GM12878 (cell line): ENCODE measurements at regions not wholly inside any gene's neighbourhood (a gene's known extent, or its start where the extent isn't known, plus 50 kb on each side); places are given as distances from the start of the nearest gene placed in this dataset.

ENCODE experiments used
- ATAC-seq: fragments of 200-7000 bp; cut with Tn5 transposase; 3 replicates; pipeline ENCODE4 v1.9.1; 2020; ENCODE audit warnings: mild to moderate bottlenecking, moderate library complexity
- BruUV-seq: library from RNA; stranded (reverse); fragments of 400-500 nt; replicated peaks from 2 replicates; lab custom pipeline; 2021; lab: Mats Ljungman, UMichigan
- CTCF ChIA-PET: fragments of 300-600 bp; sonication (Branson Sonifier 250); formaldehyde crosslinking; extraction: SDS; loops from one replicate; lab custom pipeline; 2021; ENCODE audit warnings: inconsistent platforms; lab: Yijun Ruan, JAX
- POLR2A ChIA-PET: fragments of 350-600 bp; formaldehyde crosslinking; extraction: SDS; loops from one replicate; lab custom pipeline; 2021; ENCODE audit warnings: inconsistent platforms; lab: Charles Lee
- RAD21 ChIA-PET: fragments of 300-600 bp; sonication (Branson Sonifier 250); formaldehyde crosslinking; loops from one replicate; lab custom pipeline; 2023; ENCODE audit warnings: antibody characterized with exemption; ENCODE audit not compliant: unreplicated experiment; lab: Charles Lee
- SMC1A ChIA-PET: fragments of 300-600 bp; sonication (Branson Sonifier 250); formaldehyde crosslinking; loops from one replicate; lab custom pipeline; 2023; ENCODE audit not compliant: unreplicated experiment, uncharacterized antibody; lab: Charles Lee
- DNase-seq: peaks from one replicate; pipeline ENCODE4 v3.0.0-alpha.2; 2011; ENCODE audit warnings: low read depth, low spot score
- FAIRE-seq: peaks from 3 replicates; lab custom pipeline; 2011; peaks lifted over from hg19 to GRCh38; lab: Jason Lieb, UNC
- H2AFZ ChIP-seq: 2 replicates; pipeline ENCODE4 v1.6.0; 2011; ENCODE audit warnings: low read depth, low read length, control low read depth; ENCODE audit not compliant: control insufficient read depth
- H3K27ac ChIP-seq: 2 replicates; pipeline ENCODE4 v1.5.1; 2011; ENCODE audit warnings: control low read depth; ENCODE audit not compliant: control insufficient read depth, insufficient read depth
- H3K27me3 ChIP-seq, 2 experiments: replicated peaks in 1 of 2; 2 replicates each; pipeline versions ENCODE4 v1.6.0 to v1.6.1; 2011; ENCODE audit warnings: low read length in 1 of 2; ENCODE audit not compliant: control insufficient read depth in 2 of 2, insufficient read depth in 2 of 2
- H3K36me3 ChIP-seq, 2 experiments: 2 replicates each; pipeline ENCODE4 v1.5.1; 2011; ENCODE audit warnings: low read length in 1 of 2; ENCODE audit not compliant: control insufficient read depth in 2 of 2, insufficient read depth in 2 of 2
- H3K4me1 ChIP-seq: 2 replicates; pipeline ENCODE4 v1.6.1; 2011; ENCODE audit warnings: mild to moderate bottlenecking, low read length, moderate library complexity, mixed read lengths; ENCODE audit not compliant: control insufficient read depth, insufficient read depth
- H3K4me2 ChIP-seq: 2 replicates; pipeline ENCODE4 v1.6.0; 2011; ENCODE audit warnings: control low read depth; ENCODE audit not compliant: control insufficient read depth, insufficient read depth
- H3K4me3 ChIP-seq: fragments of 200-600 bp; sonication (generic); 2 replicates; pipeline ENCODE4 v1.5.1; 2016
- H3K79me2 ChIP-seq: 2 replicates; pipeline ENCODE4 v1.6.0; 2011; ENCODE audit warnings: low read length; ENCODE audit not compliant: control insufficient read depth, insufficient read depth
- H3K9ac ChIP-seq: 2 replicates; pipeline ENCODE4 v1.8.0; 2011; ENCODE audit warnings: low read length, control low read depth, mixed read lengths; ENCODE audit not compliant: control insufficient read depth, insufficient read depth
- H3K9me3 ChIP-seq: replicated peaks from 3 replicates; pipeline ENCODE4 v1.5.1; 2011; ENCODE audit warnings: mild to moderate bottlenecking, low read length; ENCODE audit not compliant: control insufficient read depth, insufficient read depth
- H4K20me1 ChIP-seq: 2 replicates; pipeline ENCODE4 v1.6.0; 2011; ENCODE audit not compliant: control insufficient read depth, insufficient read depth
- ATF3 ChIP-seq: IDR thresholded peaks from 2 replicates; pipeline ENCODE4 v1.6.1; 2011; ENCODE audit warnings: low read depth, mild to moderate bottlenecking, low read length, moderate library complexity, borderline replicate concordance; ENCODE audit errors: extremely low read depth
- CREB1 ChIP-seq: IDR thresholded peaks from 2 replicates; pipeline ENCODE4 v1.6.1; 2012; ENCODE audit warnings: low read depth, mild to moderate bottlenecking, inconsistent platforms
- E2F4 ChIP-seq: IDR thresholded peaks from 2 replicates; pipeline ENCODE4 v1.6.1; 2012; ENCODE audit warnings: low read depth, low read length, improper control_type of control experiment
- EED ChIP-seq: sonication (generic); IDR thresholded peaks from 2 replicates; pipeline ENCODE4 v1.6.1; 2016; ENCODE audit warnings: antibody characterized with exemption, low read depth
- KDM1A ChIP-seq: fragments of 200-600 bp; sonication (generic); IDR thresholded peaks from 2 replicates; pipeline ENCODE4 v1.6.1; 2016; ENCODE audit warnings: borderline replicate concordance
- MYC ChIP-seq: IDR thresholded peaks from 2 replicates; pipeline ENCODE4 v1.6.1; 2011; ENCODE audit warnings: mild to moderate bottlenecking, low read length, moderate library complexity, inconsistent platforms; ENCODE audit not compliant: insufficient read depth, insufficient replicate concordance, insufficient read length, severe bottlenecking
- POLR2AphosphoS5 ChIP-seq: IDR thresholded peaks from 2 replicates; pipeline ENCODE4 v1.6.1; 2011; ENCODE audit warnings: mild to moderate bottlenecking, low read length, inconsistent platforms
- RAD51 ChIP-seq: fragments of 450-650 bp; IDR thresholded peaks from 2 replicates; pipeline ENCODE4 v1.6.1; 2016; ENCODE audit warnings: moderate library complexity, mild to moderate bottlenecking, inconsistent platforms
- RB1 ChIP-seq: fragments of 450-650 bp; formaldehyde crosslinking; IDR thresholded peaks from 2 replicates; pipeline ENCODE4 v1.6.1; 2017; ENCODE audit warnings: mild to moderate bottlenecking, borderline replicate concordance
- SKIL ChIP-seq: fragments of 450-650 bp; IDR thresholded peaks from 2 replicates; pipeline ENCODE4 v1.6.1; 2017; ENCODE audit warnings: mild to moderate bottlenecking, low read depth, inconsistent platforms; ENCODE audit not compliant: poor library complexity, severe bottlenecking
- SREBF1 ChIP-seq: IDR thresholded peaks from 2 replicates; pipeline ENCODE4 v1.6.1; 2012; ENCODE audit warnings: mild to moderate bottlenecking, low read length
- WRNIP1 ChIP-seq: IDR thresholded peaks from 2 replicates; pipeline ENCODE4 v1.6.1; 2011; ENCODE audit warnings: low read depth, low read length, improper control_type of control experiment, borderline replicate concordance
- WGBS: methylation state at CpG from one replicate; pipeline ENCODE4 v1.1.6; 2016; ENCODE audit warnings: low lambda C conversion rate; ENCODE audit not compliant: insufficient replicate concordance, insufficient coverage; ENCODE audit errors: missing lambda C conversion rate; 5-methylcytosine and 5-hydroxymethylcytosine counted together
- in situ Hi-C: fragments of 300-500 bp; cut with MboI; formaldehyde crosslinking; loops from 9 replicates; pipeline ENCODE4 v1.14.3; 2018; ENCODE audit warnings: mixed read lengths
- intact Hi-C: fragments of 100-400 bp; cut with micrococcal nuclease; formaldehyde crosslinking; loops from one replicate; pipeline ENCODE4 v1.14.2; 2022; ENCODE audit not compliant: unreplicated experiment
- TF ChIP-seq, protein P1 (sequence below): fragments of 450-650 bp; IDR thresholded peaks from 2 replicates; pipeline ENCODE4 v1.6.1; 2017; ENCODE audit warnings: borderline replicate concordance
- TF ChIP-seq, protein P2 (sequence below), 3 experiments: IDR thresholded peaks in 2 of 3; conservative IDR thresholded peaks in 1 of 3; 2 replicates each; pipeline ENCODE4 v1.5.1; 2011; ENCODE audit warnings: low read depth in 3 of 3, low read length in 3 of 3, mild to moderate bottlenecking in 3 of 3, control low read depth in 2 of 3, moderate library complexity in 2 of 3, inconsistent platforms in 1 of 3, mixed read lengths in 1 of 3; ENCODE audit not compliant: control insufficient read depth in 2 of 3, insufficient read depth in 1 of 3; ENCODE audit errors: extremely low read depth in 1 of 3

DNA sequence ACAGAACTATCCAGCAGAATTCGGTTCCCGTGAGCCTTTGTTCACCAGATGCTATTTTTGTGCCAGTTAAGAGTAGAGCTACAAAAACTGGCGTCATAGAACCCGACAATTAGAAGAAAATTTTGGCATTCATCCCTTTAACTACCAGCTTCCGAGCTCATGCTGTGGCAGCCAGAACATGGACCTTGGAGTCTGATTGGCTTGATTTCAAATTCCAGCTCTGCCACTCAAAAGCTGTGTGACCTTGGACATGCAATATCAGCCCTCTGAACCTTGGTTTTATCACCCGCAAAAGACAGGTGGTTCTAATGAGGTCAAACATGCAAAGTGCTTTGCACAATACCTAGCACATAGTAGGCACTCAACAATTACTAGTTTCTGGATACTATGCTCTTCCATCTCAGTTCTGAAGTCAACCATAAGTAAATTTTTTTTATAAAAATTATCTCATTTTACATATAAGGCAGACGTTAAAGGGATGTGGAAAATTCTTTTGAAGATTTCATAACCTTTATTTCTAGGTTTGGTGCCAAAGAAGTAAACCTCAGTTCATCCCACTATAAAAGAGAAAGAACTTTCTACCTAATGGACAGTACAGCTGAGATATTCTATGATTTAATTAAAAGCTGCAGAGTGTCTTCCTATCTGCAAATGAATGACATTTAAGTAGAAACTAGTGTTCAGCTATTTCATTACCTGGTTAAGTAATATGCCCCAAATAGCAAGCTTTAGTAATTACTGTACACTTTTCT lies 331.5 kb downstream of the HAPSTR1 start (continued):
- no peak for TF ChIP-seq WRNIP1
- TF ChIP-seq SREBF1, result no peak
- no peak for TF ChIP-seq E2F4
- TF ChIP-seq, protein P1, sequence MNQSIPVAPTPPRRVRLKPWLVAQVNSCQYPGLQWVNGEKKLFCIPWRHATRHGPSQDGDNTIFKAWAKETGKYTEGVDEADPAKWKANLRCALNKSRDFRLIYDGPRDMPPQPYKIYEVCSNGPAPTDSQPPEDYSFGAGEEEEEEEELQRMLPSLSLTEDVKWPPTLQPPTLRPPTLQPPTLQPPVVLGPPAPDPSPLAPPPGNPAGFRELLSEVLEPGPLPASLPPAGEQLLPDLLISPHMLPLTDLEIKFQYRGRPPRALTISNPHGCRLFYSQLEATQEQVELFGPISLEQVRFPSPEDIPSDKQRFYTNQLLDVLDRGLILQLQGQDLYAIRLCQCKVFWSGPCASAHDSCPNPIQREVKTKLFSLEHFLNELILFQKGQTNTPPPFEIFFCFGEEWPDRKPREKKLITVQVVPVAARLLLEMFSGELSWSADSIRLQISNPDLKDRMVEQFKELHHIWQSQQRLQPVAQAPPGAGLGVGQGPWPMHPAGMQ, result no peak

- ChIA-PET POLR2A (no interaction called here), SMC1A (no interaction called here), RAD21 (no interaction called here), CTCF (no interaction called here)
- H2AFZ ChIP-seq, result no peak overlapping the region
- no peak for DNase-seq
- BruUV-seq, result no TSS peak
- no peaks in the 10 kb centered on the region; the same call in 1 of the 2 replicates for H4K20me1 ChIP-seq
- no peak for FAIRE-seq
- no peak overlapping the region for H3K4me3 ChIP-seq
- WGBS, result 25% methylated on average over 3 of the region's 3 CpGs
- no peak for ATAC-seq
- no peaks in the 10 kb centered on the region for H3K4me1 ChIP-seq
- no peak overlapping the region for H3K27ac ChIP-seq
- H3K79me2 ChIP-seq, result no peaks in the 10 kb centered on the region
- H3K36me3 ChIP-seq, result no peaks in the 10 kb centered on the region
- H3K27me3 ChIP-seq, result no peaks in the 10 kb centered on the region; a peak in 1 of 4 replicates
- intact Hi-C loops (no loop called here), in situ Hi-C loops (no loop called here)
- no peak overlapping the region for H3K9ac ChIP-seq
- H3K4me2 ChIP-seq, result no peak overlapping the region
- H3K9me3 ChIP-seq, result no peaks in the 10 kb centered on the region
- TF ChIP-seq RB1 (no peak), MYC (no peak), EED (no peak), SKIL (no peak), POLR2AphosphoS5 (no peak), ATF3 (no peak), RAD51 (no peak), KDM1A (no peak), CREB1 (no peak)
- TF ChIP-seq, protein P2, sequence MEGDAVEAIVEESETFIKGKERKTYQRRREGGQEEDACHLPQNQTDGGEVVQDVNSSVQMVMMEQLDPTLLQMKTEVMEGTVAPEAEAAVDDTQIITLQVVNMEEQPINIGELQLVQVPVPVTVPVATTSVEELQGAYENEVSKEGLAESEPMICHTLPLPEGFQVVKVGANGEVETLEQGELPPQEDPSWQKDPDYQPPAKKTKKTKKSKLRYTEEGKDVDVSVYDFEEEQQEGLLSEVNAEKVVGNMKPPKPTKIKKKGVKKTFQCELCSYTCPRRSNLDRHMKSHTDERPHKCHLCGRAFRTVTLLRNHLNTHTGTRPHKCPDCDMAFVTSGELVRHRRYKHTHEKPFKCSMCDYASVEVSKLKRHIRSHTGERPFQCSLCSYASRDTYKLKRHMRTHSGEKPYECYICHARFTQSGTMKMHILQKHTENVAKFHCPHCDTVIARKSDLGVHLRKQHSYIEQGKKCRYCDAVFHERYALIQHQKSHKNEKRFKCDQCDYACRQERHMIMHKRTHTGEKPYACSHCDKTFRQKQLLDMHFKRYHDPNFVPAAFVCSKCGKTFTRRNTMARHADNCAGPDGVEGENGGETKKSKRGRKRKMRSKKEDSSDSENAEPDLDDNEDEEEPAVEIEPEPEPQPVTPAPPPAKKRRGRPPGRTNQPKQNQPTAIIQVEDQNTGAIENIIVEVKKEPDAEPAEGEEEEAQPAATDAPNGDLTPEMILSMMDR (IDR thresholded peaks at IDR 0.05 in 2 of 3, conservative IDR thresholded peaks at IDR 0.05 in 1 of 3; ENCODE audit: control insufficient read depth in 2 of 3, extremely low read depth in 1 of 3, insufficient read depth in 1 of 3, low read depth in 3 of 3, low read length in 3 of 3), result no peak
These were observed 333.8 kb downstream of the HAPSTR1 start for GRCh38 chr16:9425236-9425635.
